ENCODE measurements at regions not wholly inside any gene's neighbourhood (a gene's known extent, or its start where the extent isn't known, plus 50 kb on each side); places are given as distances from the start of the nearest gene placed in this dataset.
A peak's percentile ranks its signal among the peaks of the same experiment; 100 is the strongest.

GRCh38 chr10:4131407-4132215 is 346.6 kb upstream of the KLF6 start:
- intact Hi-C loops (cut with DNase I) = no loop called here
- peak; percentile 85 for ATAC-seq (ENCODE audit: poor library complexity)
- no peak for DNase-seq

GRCh38 chr10:4130685-4131084 is 345.7 kb upstream of the KLF6 start:
- DNase-seq (no peak), ATAC-seq (ENCODE audit: poor library complexity) (no peak)
- intact Hi-C loops (cut with DNase I) = no loop called here

GRCh38 chr10:4129866-4130477 is 345.0 kb upstream of the KLF6 start:
- intact Hi-C loops (cut with DNase I) = no loop called here
- no peak for DNase-seq

GRCh38 chr10:4127518-4128315 is 342.7 kb upstream of the KLF6 start:
- intact Hi-C loops (cut with DNase I) = no loop called here
- peak; percentile 57 for ATAC-seq (ENCODE audit: poor library complexity)

More at GRCh38 chr10:4129866-4130477, 345.0 kb upstream of the KLF6 start:
- no peak for ATAC-seq (ENCODE audit: poor library complexity)

GRCh38 chr10:4125776-4126175 is 340.8 kb upstream of the KLF6 start:
- no peak for DNase-seq
- ATAC-seq (ENCODE audit: poor library complexity) = no peak
- intact Hi-C loops (cut with DNase I) = no loop called here

More at GRCh38 chr10:4127518-4128315, 342.7 kb upstream of the KLF6 start:
- DNase-seq = no peak

GRCh38 chr10:4121502-4122380 is 336.7 kb upstream of the KLF6 start:
- intact Hi-C loops (cut with DNase I) = no loop called here
- ATAC-seq (ENCODE audit: poor library complexity) = peak; percentile 90
- peak; percentile 45 for DNase-seq

- intact Hi-C loops (cut with DNase I) = no loop called here
- peak; percentile 46 for DNase-seq
- peak; percentile 46 for ATAC-seq (ENCODE audit: poor library complexity)
Measured at GRCh38 chr10:4120096-4120853, 335.3 kb upstream of the KLF6 start.

GRCh38 chr10:4119107-4119506 is 334.1 kb upstream of the KLF6 start:
- intact Hi-C loops (cut with DNase I) = no loop called here
- no peak for ATAC-seq (ENCODE audit: poor library complexity)
- DNase-seq = no peak

- DNase-seq (no peak), ATAC-seq (ENCODE audit: poor library complexity) (no peak)
- intact Hi-C loops (cut with DNase I) = no loop called here
Measured at GRCh38 chr10:4117604-4118003, 332.6 kb upstream of the KLF6 start.

- DNase-seq (no peak), ATAC-seq (ENCODE audit: poor library complexity) (no peak)
- intact Hi-C loops (cut with DNase I) = no loop called here
Measured at GRCh38 chr10:4111643-4112042, 326.6 kb upstream of the KLF6 start.

GRCh38 chr10:4109469-4109868 is 324.5 kb upstream of the KLF6 start:
- no peak for ATAC-seq (ENCODE audit: poor library complexity)
- intact Hi-C loops (cut with DNase I) = no loop called here

GRCh38 chr10:4108693-4109092 is 323.7 kb upstream of the KLF6 start:
- no peak for ATAC-seq (ENCODE audit: poor library complexity)
- DNase-seq = no peak
- intact Hi-C loops (cut with DNase I) = no loop called here

More at GRCh38 chr10:4109469-4109868, 324.5 kb upstream of the KLF6 start:
- DNase-seq = no peak

- DNase-seq = no peak
- ATAC-seq (ENCODE audit: poor library complexity) = no peak
- intact Hi-C loops (cut with DNase I) = no loop called here
Measured at GRCh38 chr10:4107285-4107851, 322.4 kb upstream of the KLF6 start.

GRCh38 chr10:4103603-4104002 is 318.6 kb upstream of the KLF6 start:
- ATAC-seq (ENCODE audit: poor library complexity) = no peak
- intact Hi-C loops (cut with DNase I) = no loop called here
- DNase-seq = no peak

- DNase-seq = no peak
- no peak for ATAC-seq (ENCODE audit: poor library complexity)
- intact Hi-C loops (cut with DNase I) = no loop called here
Measured at GRCh38 chr10:4102802-4103344, 317.9 kb upstream of the KLF6 start.

- intact Hi-C loops (cut with DNase I) = no loop called here
- peak; percentile 96 for ATAC-seq (ENCODE audit: poor library complexity)
- DNase-seq = no peak
Measured at GRCh38 chr10:4101918-4102654, 317.1 kb upstream of the KLF6 start.

- no peak for DNase-seq
- intact Hi-C loops (cut with DNase I) = no loop called here
- ATAC-seq (ENCODE audit: poor library complexity) = no peak
Measured at GRCh38 chr10:4100380-4100779, 315.4 kb upstream of the KLF6 start.
